ENCODE measurements at regions not wholly inside any gene's neighbourhood (a gene's known extent, or its start where the extent isn't known, plus 50 kb on each side); places are given as distances from the start of the nearest gene placed in this dataset.
"Not testable (repeated sequence)": the region's sequence is repeated elsewhere in the genome, so short reads cannot be mapped to it uniquely, and the experiment has no call there.

DNA sequence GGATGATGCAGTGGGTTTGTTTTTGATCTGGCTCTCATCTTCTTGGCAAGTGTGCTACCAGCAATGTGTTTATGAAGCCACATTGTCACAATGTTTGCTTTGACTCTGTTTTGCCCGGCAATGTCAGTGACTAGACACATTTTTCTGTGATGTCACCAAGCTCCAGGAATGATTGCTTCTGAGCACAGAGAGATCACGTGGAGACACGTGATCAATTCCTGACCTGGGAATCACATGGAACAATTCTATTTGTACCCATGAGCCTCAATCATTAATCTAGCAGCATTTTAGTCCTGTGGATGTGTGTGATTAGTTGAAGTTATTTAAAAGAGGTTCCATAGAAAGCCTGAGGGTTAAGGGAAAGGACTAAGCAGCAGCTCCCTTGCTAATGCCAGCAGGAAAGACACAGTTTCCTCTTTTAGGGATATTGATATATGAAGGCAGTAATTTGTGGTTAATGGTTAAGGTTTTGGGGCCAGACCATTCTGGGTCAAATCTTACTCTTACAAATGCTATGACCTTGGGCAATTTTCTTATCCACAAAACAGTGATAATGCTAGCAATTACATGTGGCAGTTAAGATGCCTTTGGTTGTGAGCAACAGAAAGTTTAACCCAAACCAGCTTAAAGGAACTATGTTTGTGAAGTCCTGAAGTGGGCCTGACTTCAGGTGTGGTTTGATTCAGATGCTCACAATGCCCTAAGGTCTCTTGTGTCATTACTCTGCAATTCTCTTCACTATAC lies 59.0 kb downstream of the FASLG start:
- in situ Hi-C loops (cut with MboI; ENCODE audit: low sequenced_read_pairs): no loop called here

DNA sequence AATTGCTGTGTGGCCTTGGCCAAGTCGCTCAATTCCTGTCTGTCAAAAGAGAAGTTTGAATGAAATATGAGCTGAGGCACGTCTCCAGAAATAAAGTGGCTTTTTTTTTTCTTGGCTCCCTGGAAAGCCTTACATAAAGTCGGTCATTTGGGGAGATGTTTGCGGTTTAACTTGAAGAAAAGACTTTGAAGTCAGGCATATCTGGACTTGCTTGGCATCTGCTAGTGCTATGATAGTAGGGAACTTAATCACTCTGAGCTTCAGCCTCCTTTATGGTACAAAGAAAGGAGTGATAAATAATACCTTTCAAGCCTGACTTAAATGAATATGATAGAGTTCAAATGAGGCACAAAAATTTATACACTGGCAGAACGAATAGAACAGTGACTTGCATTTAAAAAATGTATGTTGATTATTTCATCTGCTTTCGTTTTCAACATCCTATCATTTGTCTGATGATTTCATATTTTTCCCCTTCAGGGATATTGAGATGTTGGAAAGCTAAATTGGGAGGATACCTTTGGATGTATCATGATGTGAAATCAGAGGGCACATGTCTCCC lies 60.2 kb downstream of the FASLG start:
- in situ Hi-C loops (cut with MboI; ENCODE audit: low sequenced_read_pairs): no loop called here

DNA sequence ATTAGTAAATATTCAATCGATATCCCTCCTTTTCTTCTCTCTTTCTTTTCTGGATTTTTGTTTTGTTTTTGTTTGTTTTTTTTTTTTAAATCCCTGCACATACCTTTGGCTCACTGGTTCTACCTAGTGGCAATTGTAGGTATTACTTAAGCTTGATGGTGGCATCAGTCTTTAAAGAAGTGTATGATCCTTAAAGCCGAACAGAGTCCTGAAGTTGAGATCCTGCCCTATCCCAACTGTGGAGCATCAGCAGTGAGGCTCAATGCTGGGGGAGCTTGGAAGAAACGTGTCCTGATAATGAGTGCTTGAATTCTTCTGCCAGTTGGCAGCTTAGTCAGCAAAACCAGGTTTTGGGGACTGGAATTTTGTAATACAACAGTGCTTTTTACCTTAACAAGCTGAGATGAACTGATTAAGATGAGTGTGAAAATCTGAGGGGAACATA lies 60.8 kb downstream of the FASLG start:
- in situ Hi-C loops (cut with MboI; ENCODE audit: low sequenced_read_pairs): no loop called here

DNA sequence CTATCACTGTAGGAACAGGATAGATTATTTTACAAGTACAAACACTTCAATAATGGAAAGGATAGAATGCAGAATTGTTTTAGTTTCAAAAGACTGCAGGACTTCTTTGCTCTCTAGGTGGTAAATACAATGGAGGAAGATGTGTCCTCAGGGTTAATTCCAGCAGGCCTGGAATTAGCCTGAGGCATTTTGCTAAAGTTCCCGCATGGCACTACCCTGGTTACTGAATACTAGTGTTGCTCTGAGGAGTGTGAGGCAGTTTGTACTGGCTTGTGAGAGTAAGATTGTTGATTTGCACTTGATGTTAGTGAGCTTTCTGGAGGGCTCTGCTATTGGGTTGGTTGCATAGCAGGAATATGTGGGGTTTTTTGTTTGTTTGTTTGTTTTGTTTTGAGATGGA lies 61.4 kb downstream of the FASLG start:
- in situ Hi-C loops (cut with MboI; ENCODE audit: low sequenced_read_pairs): no loop called here

DNA sequence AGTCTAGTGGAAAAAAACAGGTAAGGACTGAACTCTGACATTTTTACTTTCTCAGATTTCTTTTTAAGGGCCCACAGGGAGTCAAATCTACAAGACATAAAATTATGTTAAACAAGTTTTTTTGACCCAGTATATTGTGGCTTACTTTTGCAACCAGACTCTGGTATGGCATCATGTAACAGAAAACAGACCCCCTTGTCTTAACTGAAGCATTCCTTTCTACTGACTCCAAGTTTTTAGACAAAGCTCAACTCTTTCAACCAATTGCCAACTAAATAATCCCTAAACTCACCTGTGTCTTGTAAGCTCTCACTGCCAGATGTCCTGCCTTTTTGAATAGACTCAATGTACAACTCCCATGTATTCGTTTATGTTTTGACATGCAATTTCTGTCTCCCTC lies 64.3 kb downstream of the FASLG start:
- in situ Hi-C loops (cut with MboI; ENCODE audit: low sequenced_read_pairs): no loop called here

DNA sequence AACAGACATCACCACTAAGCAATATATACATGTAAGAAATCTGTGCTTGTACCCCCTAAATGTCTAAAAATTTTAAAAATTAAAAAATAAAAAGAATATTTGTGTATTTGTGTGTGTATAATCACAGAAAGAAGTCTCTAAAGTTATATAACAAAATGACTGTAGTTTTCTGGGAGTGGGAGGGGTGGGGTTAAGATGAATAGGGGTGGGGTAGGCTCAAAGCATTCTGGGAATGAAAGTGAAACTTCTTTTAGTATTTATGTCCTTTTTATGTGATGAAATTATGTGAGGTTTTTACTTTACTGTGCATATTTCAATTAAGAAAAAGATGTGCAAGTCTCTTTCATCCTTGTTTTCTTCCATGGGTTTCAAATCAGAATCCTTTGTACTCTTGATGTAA lies 65.3 kb downstream of the FASLG start:
- in situ Hi-C loops (cut with MboI; ENCODE audit: low sequenced_read_pairs): no loop called here

DNA sequence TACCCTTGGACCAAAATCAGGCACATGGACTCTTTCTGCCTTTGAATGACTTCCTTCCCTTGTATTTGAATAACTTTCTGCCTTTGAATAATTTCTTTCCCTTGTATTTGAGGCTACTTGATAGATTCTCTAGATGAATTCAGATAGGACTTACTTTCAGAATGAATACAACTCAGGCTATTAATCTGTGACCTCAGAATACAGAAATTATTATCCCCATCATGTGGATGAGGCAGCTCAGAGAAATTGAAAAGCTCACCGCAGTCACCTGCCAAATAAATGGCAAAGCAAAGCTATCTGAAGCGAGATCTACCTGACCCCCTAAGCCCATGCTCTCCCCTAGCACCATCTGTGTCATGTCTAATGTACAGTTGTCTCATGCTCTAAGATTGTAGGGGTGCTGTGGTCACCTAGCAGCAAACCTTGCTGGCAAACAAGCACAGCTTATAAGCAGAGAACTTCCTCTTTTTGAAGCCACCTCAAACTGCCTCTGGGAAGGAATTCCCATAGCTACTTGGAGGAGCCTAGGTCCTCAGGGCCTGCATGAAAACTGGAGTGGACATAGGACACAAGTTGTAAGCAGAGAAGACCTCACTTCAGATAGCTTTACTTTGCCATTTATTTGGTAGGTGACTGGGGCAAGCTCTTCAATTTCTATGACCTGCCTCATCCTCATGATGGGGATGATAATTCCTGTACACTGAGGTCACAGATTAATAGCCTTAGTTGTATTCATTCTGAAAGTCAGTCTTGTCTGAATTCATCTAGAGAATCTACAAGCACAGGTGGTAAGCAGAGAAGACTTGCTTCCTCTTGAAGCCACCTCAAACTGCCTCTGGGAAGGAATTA lies 66.1 kb downstream of the FASLG start:
- in situ Hi-C loops (cut with MboI; ENCODE audit: low sequenced_read_pairs): no loop called here

DNA sequence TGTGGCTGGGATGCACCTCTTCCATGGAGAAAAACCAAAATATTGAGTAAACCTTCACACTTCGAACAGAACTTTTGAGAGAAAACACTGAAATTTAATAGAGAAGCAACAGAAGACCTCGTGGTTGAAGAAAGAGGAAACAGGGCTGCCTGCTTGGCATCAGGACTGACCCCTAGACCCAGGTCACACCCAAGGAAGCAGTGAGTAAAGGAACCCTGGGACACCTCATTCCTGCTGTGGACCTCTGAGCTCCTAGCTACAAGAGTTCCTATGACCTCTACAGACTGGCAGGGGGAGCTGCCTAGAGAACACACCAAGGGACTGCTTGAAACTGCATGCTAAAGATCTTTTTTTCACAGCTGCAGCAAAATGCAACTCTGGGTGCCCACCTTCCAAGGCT lies 67.8 kb downstream of the FASLG start:
- in situ Hi-C loops (cut with MboI; ENCODE audit: low sequenced_read_pairs): no loop called here

DNA sequence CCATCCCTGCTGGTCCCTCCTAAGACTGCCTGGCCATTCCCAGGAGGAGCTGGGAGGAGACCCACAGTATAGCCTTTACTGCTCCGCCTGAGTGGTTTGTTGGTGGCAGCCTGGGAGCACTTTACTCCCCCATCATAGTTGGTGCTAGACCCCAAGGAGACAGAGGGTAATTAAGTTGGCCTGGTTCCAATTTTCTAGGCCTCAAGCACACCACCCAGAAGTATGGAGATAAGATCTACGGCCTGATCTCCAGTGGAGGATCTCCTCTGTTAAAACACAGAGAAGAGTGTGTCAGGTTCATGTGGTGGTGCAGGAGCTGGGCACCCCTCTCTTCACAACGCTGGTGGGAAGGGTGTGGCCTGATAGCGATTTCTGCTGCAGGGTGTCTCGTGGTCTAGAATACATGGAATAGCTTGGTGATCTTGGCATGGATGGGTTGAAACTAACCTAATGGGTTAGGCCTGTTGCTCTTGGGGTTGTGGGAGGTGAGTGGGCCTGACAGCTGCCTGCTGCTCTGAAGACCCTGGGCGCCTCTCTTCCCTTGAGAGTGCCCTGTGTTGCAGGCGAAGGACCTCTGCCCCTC lies 68.5 kb downstream of the FASLG start:
- in situ Hi-C loops (cut with MboI; ENCODE audit: low sequenced_read_pairs): no loop called here

DNA sequence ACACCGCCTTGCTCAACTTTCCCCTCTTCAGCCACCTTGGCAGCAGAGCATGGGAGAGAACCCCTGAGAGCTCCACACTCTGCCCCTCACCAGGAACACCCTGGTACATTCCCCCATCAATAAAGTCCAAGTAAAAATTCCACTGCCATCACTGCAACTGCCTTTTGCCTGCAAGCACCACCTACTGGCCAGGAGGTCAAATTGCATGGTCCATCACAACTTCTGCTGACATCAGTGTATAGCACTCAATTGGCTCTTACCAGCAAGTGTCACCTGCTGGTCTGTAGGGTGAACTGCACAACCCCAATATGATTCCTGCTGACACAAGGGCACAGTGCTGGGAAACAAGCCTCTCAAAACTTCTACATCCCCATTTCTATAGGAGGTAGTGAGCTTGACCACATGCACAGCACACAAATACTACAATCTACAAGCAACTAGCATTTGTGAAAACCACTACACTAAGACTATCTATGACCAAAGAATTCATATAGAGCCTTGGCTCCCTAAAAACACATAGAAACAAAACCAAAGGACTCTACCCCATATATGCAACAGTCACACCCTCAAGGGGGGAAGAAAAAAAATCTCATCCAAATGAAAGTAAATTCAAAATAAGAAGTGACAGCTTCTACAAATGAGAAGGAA lies 69.2 kb downstream of the FASLG start:
- in situ Hi-C loops (cut with MboI; ENCODE audit: low sequenced_read_pairs): no loop called here

DNA sequence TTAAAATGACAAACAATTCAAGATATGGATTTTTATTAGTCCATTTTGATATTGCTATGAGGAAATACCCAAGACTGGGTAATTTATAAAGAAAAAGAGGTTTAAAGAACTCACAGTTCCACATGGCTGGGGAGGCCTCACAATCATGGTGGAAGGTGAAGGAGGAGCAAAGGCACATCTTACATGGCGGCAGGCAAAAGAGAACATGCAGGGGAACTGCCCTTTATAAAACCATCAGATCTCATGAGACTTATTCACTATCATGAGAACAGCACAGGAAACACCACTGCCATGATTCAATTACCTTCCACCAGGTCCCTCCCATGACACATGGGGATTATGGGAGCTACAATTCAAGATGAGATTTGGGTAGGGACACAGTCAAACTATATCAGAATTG lies 69.8 kb downstream of the FASLG start:
- in situ Hi-C loops (cut with MboI; ENCODE audit: low sequenced_read_pairs): not testable (repeated sequence)

DNA sequence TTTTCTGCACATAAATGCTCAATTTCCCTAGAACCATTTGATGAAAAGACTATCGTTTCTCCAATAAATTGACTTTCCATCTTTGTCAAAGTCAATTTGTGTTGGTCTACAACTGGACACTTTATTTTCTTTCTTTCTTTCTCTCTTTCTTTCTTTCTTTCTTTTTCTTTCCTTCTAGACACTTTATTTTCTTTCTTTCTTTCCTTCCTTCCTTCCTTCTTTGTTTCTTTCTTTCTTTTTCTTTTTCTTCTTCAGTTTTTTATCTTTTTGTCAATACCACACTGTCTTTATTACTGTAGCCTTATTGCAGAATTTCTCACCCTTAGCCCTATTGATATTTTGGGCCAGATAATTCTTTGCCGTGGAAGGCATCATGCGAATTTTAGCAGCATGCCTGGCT lies 73.5 kb downstream of the FASLG start:
- in situ Hi-C loops (cut with MboI; ENCODE audit: low sequenced_read_pairs): no loop called here

DNA sequence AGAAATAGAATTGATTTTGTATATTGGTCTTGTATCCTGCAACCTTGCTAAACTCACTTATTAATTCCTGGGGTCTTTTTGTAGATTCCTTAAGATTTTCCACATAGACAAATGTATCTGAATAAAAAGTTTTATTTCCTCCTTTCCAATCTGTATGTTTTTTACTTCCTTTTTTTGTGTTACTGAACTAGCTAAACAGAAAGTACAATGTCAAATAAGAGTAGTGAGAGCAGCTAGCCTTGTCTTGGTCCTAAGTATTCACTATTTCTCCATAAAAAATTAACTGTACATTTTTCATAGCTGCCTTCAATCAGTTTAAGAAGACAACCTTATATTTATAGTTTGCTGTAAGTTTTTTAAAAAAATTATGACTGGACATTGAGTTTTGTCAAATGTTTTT lies 74.9 kb downstream of the FASLG start:
- in situ Hi-C loops (cut with MboI; ENCODE audit: low sequenced_read_pairs): no loop called here

DNA sequence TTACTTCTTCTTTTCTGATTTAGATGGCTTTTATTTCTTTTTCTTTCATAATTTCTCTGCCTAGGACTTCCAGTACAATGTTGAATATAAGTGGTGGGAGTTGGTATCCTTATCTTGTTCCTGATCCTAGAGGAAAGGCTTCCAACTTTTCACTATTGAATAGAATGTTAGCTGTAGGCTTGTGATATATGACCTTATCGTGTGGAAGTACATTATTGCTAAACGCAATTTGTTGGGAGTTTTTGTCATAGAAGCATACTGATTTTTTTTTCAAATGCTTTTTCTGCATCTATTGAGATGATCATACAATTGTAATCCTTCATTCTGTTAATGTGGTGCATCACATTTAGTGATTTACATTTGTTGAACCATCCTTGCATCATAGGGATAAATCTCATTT lies 79.5 kb downstream of the FASLG start:
- in situ Hi-C loops (cut with MboI; ENCODE audit: low sequenced_read_pairs): no loop called here

DNA sequence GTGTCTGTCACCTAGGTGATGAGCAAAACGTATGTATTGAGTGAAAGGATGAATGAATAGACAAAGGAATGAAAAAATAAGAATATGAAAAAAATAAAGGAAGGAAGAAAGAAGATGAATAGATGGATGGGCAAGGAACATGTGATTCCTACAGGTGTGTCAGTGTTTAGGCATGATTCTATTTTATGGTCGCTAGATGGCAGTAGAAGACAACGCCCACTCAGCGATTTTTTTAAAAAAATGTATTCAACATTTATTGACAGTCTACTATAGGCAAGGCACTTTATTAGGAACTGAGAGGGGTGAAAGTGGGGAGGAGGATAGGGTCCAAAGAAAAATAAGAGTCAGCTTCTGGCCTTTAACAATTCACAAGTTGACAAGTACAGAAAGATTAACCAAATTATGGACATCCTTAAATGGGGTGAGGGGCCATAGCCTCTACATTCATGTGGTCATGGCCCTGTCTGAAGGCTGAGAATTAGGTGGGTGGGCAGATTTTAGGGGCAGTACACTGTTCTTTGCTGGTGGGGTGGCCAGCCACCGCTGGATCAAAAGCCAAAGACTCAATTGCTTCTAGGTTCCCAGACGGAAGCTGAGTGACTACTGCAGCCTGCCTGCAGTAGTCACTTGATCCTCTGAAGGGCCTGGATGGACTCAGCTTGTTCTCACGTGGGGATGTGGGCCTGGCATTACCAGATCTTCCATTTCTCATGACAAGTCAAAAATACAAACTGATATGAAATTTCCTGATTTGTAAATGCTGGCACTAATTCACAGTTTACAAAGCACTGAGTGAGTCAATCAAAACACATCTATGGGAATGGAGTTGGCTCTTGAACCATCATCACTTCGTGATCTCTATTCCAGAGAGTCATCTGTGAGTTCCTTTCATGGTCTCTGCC lies 83.9 kb downstream of the FASLG start:
- in situ Hi-C loops (cut with MboI; ENCODE audit: low sequenced_read_pairs): loop anchor here (10.0 kb wide), 1 partner anchor 452 kb away; no protein-coding TSS in a partner anchor

DNA sequence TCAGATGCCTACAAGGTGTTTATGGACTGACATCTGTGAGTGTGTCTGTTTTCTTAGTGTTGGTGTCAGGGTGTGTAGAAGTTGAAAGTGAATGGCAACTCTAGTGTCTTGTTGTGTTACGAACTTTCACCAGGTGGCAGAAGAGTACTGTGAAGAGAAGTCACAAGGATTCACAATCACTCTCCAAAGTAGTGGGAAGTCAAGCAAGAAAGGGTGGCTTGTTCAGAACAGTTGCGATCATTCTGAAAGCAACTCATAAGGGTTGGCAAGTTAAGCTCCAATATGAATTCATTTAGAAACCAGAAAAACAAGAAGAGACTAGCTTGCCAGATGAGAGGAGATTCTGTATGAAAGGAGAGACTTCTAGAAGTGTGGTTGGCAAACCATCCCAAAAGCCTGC lies 86.1 kb downstream of the FASLG start:
- in situ Hi-C loops (cut with MboI; ENCODE audit: low sequenced_read_pairs): loop anchor here (10.0 kb wide), 1 partner anchor 450 kb away; no protein-coding TSS in a partner anchor

DNA sequence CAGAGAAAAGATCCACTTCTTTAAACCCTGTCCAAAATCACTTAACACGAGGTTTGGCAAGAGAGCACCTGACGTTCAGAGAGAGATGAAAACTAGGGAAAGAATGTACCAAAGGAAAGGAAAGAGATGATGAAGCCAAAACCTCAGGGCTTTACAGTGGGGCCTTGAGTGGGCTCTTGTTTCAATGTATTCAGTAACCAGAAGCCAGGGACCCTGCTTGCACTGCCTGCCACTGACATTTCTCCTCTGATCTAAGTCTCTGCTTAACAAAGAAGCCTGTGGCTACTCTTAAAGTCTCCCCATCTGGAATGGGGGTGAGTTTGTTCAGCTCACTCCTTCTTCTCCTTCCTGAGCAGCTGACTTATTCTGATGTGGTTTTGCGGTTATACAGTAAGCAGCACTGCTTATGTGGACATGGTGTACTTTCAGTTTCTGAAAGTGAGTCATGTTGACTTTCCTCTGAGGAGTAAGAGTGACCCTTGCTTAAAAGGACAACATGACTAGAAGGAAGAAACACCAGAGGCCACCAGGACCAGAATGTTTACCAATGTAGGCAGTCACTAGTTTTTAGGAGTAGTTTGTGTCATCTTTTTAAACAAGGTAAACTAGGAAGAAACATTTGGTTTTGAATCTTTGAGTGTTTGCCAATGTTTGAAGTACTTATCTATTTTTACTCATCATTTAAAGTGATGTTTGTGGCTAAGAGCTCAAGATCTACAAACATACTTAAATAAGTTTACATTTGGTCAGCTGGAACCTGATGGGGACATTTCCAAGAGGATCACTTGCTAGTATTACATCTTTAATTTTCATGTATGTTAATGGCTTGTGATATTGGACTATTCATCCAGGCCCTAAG lies 87.4 kb downstream of the FASLG start:
- in situ Hi-C loops (cut with MboI; ENCODE audit: low sequenced_read_pairs): loop anchor here (10.0 kb wide), 1 partner anchor 448 kb away; no protein-coding TSS in a partner anchor

DNA sequence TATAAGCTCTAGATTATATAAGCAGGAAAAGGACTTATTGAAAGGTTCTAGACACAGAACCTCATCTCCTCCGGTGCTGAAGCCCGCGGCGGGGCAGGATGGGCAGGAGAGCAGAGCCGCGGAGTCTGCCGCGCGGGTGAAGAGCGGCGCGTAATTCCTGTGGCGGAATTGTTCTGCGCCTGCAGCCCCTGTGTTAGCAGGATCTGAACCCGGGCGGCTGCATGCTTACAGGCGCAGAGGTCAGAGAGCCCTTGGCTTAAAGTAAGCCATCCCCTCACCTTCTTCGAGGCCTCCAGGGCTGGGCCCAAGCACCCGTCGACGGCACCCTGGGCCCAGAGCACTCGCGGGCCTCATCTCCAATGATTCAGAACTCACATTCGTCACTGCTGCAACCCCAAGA lies 89.3 kb downstream of the FASLG start:
- in situ Hi-C loops (cut with MboI; ENCODE audit: low sequenced_read_pairs): loop anchor here (10.0 kb wide), 1 partner anchor 447 kb away; no protein-coding TSS in a partner anchor

DNA sequence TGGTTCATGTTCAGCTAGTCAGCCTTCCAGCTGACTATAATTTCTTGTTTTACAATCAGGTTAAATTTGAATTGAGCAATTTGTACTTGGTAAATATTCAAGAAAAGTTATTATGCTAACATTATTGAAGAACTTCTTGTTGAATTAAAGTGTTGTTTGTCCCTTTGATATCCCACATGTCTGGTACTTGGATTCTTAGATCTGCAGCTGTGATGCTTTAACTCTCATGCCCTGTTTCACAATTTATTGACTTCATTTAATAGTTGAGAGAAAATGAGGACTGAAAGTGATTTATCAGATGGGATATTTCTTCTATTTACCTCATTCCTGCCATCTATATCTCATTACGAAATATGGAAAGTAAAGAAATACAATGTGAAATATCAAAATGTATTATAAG lies 92.8 kb downstream of the FASLG start:
- in situ Hi-C loops (cut with MboI; ENCODE audit: low sequenced_read_pairs): no loop called here
